ENCODE measurements at regions not wholly inside any gene's neighbourhood (a gene's known extent, or its start where the extent isn't known, plus 50 kb on each side); places are given as distances from the start of the nearest gene placed in this dataset.

GRCh38 chr18:77973745-77974144, 724.1 kb downstream of the GALR1 start:
- TF ChIP-seq CTCF (IDR thresholded peaks at IDR 0.05), result no peak
- no peak for TF ChIP-seq POLR2A (IDR thresholded peaks at IDR 0.05)

All from sigmoid colon (tissue), 3 donors.